Adrenal gland (tissue), 5 donors: ENCODE measurements at regions not wholly inside any gene's neighbourhood (a gene's known extent, or its start where the extent isn't known, plus 50 kb on each side); places are given as distances from the start of the nearest gene placed in this dataset.
"Not testable (repeated sequence)": the region's sequence is repeated elsewhere in the genome, so short reads cannot be mapped to it uniquely, and the experiment has no call there.

ENCODE experiments used
- POLR2A ChIP-seq, 2 donors: fragments of 450-650 bp; IDR thresholded peaks; one replicate each; pipeline ENCODE4 v1.6.1; 2017; ENCODE audit warnings: antibody characterized with exemption in 2 of 2, mild to moderate bottlenecking in 2 of 2, moderate library complexity in 1 of 2
- TF ChIP-seq, protein P1 (sequence below), 6 experiments: fragments of 450-650 bp in 4 of 6; fragments of 200-600 bp in 2 of 6; sonication (generic) in 1 of 6; IDR thresholded peaks; 1 replicate in 5 of 6; 2 replicates in 1 of 6; pipeline versions ENCODE4 v1.5.1 to v1.8.0; 2016 to 2021; ENCODE audit warnings: antibody characterized with exemption in 6 of 6, mild to moderate bottlenecking in 2 of 6, moderate library complexity in 1 of 6
- donor health status: DM: no; HTN: no; CAD: no.

DNA sequence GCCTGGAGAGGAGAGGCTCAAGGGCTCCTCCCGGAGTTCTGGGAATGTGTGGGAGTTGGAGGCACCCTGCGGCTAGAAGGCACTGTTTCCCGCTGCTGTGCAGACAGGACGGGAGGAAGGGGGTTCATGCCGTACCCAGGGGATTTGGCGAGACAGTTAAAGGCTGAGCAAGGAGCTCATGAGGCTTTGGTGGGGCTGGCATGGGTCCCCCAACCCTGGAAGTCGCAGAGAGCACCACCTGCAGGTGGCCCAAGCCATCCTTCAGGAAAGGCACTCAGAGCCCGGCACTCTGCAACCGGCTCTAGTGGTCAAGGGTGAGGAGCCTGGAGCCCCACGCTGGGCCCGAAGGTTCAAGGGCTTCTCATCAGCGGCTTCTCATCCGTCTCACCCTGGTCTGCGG is 138.2 kb downstream of the NPIPB11 start:
- TF ChIP-seq, protein P1, sequence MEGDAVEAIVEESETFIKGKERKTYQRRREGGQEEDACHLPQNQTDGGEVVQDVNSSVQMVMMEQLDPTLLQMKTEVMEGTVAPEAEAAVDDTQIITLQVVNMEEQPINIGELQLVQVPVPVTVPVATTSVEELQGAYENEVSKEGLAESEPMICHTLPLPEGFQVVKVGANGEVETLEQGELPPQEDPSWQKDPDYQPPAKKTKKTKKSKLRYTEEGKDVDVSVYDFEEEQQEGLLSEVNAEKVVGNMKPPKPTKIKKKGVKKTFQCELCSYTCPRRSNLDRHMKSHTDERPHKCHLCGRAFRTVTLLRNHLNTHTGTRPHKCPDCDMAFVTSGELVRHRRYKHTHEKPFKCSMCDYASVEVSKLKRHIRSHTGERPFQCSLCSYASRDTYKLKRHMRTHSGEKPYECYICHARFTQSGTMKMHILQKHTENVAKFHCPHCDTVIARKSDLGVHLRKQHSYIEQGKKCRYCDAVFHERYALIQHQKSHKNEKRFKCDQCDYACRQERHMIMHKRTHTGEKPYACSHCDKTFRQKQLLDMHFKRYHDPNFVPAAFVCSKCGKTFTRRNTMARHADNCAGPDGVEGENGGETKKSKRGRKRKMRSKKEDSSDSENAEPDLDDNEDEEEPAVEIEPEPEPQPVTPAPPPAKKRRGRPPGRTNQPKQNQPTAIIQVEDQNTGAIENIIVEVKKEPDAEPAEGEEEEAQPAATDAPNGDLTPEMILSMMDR (IDR thresholded peaks at IDR 0.05) = not testable (repeated sequence)
- not testable (repeated sequence) for TF ChIP-seq POLR2A (IDR thresholded peaks at IDR 0.05)
